ENCODE measurements at regions not wholly inside any gene's neighbourhood (a gene's known extent, or its start where the extent isn't known, plus 50 kb on each side); places are given as distances from the start of the nearest gene placed in this dataset.

GRCh38 chr6:11858439-11858838 is 79.8 kb upstream of the ADTRP start:
- DNase-seq (ENCODE audit: low read depth), result no peak
- TF ChIP-seq, protein P1, sequence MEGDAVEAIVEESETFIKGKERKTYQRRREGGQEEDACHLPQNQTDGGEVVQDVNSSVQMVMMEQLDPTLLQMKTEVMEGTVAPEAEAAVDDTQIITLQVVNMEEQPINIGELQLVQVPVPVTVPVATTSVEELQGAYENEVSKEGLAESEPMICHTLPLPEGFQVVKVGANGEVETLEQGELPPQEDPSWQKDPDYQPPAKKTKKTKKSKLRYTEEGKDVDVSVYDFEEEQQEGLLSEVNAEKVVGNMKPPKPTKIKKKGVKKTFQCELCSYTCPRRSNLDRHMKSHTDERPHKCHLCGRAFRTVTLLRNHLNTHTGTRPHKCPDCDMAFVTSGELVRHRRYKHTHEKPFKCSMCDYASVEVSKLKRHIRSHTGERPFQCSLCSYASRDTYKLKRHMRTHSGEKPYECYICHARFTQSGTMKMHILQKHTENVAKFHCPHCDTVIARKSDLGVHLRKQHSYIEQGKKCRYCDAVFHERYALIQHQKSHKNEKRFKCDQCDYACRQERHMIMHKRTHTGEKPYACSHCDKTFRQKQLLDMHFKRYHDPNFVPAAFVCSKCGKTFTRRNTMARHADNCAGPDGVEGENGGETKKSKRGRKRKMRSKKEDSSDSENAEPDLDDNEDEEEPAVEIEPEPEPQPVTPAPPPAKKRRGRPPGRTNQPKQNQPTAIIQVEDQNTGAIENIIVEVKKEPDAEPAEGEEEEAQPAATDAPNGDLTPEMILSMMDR (IDR thresholded peaks at IDR 0.05; ENCODE audit: insufficient read depth, low read depth, low read length), result no peak
- H3K4me3 ChIP-seq (ENCODE audit: low read depth, low read length), result no peak overlapping the region

- H3K4me3 ChIP-seq (ENCODE audit: low read depth, low read length), result no peak overlapping the region
- TF ChIP-seq, protein P1 (IDR thresholded peaks at IDR 0.05; ENCODE audit: insufficient read depth, low read depth, low read length), result no peak
- no peak for DNase-seq (ENCODE audit: low read depth)
Observed at GRCh38 chr6:11855743-11856142, 77.1 kb upstream of the ADTRP start.

- TF ChIP-seq, protein P1 (IDR thresholded peaks at IDR 0.05; ENCODE audit: insufficient read depth, low read depth, low read length), result no peak
- peak; percentile 65 for DNase-seq (ENCODE audit: low read depth)
- H3K4me3 ChIP-seq (ENCODE audit: low read depth, low read length), result no peak overlapping the region
Observed at GRCh38 chr6:11854408-11855165, 76.0 kb upstream of the ADTRP start.

GRCh38 chr6:11853678-11854407 is 75.2 kb upstream of the ADTRP start:
- no peak overlapping the region for H3K4me3 ChIP-seq (ENCODE audit: low read depth, low read length)
- DNase-seq (ENCODE audit: low read depth), result peak; percentile 33
- TF ChIP-seq, protein P1 (IDR thresholded peaks at IDR 0.05; ENCODE audit: insufficient read depth, low read depth, low read length), result no peak

DNA sequence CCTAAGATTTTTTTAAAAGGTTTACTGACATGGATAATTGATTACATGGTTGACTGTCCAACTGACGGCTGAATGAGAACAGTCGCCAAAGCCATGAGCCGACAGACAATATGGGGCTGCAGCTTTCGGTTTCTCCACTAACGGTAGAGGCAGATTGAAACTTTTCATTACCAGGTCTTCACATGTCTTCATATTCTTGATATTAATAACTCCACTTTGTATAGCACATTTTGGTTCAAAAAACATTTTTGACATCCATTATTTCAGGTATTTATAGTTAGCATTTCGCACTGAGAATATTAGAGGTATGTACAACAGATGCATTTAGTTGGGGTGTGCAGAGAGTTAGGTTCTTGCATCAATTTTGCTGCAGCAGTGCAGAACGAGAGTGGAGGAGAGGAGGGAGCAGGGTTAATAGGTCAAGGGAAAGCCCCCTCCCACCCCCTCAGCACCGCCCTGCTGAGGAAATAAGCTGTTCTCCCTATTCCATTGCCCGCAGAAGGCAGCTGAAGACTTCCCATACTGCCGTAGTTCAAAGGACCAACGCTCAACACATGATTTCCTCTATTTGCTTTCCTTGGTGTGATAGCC is 73.6 kb upstream of the ADTRP start:
- TF ChIP-seq, protein P1 (IDR thresholded peaks at IDR 0.05; ENCODE audit: insufficient read depth, low read depth, low read length), result no peak
- H3K4me3 ChIP-seq (ENCODE audit: low read depth, low read length), result no peak overlapping the region
- DNase-seq (ENCODE audit: low read depth), result no peak

DNA sequence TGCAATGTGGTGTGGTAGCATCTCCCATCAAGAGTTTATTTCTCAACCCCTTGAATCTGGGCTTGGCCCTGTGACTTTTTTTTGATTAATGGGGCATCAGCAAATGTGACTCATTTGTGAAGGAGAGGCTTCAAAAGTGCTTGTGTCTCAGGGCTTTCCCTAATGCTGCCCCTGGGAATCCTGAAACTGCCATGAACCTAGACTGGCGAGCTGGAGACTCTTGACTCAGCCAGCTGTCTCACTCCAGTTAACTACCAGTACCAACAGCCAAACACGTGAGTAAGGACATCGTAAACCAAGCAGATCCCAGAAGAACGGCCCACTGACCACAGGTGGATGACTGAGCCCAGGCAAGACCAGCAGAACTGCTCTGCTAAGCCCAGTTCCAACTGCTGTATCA is 72.8 kb upstream of the ADTRP start:
- TF ChIP-seq, protein P1 (IDR thresholded peaks at IDR 0.05; ENCODE audit: insufficient read depth, low read depth, low read length), result no peak
- DNase-seq (ENCODE audit: low read depth), result peak; percentile 28
- no peak overlapping the region for H3K4me3 ChIP-seq (ENCODE audit: low read depth, low read length)
